Stomach (tissue), 4 donors: ENCODE measurements at regions not wholly inside any gene's neighbourhood (a gene's known extent, or its start where the extent isn't known, plus 50 kb on each side); places are given as distances from the start of the nearest gene placed in this dataset.

Experiments
- CTCF ChIP-seq, 7 experiments: fragments of 450-650 bp in 4 of 7; fragments of 200-600 bp in 3 of 7; sonication (generic) in 3 of 7; IDR thresholded peaks; one replicate each; pipeline ENCODE4 v1.5.1; 2016 to 2019; ENCODE audit warnings: antibody characterized with exemption in 7 of 7, control low read depth in 2 of 7, mild to moderate bottlenecking in 1 of 7
- EP300 ChIP-seq: sonication (generic); formaldehyde crosslinking; IDR thresholded peaks from one replicate; pipeline ENCODE4 v1.6.1; 2017; ENCODE audit warnings: antibody characterized with exemption
- POLR2A ChIP-seq, 4 donors: fragments of 450-650 bp; IDR thresholded peaks; one replicate each; pipeline ENCODE4 v1.6.1; 2016; ENCODE audit warnings: antibody characterized with exemption in 4 of 4, control low read depth in 2 of 4, mild to moderate bottlenecking in 1 of 4, moderate library complexity in 1 of 4
- POLR2AphosphoS5 ChIP-seq, 3 donors: sonication (generic); formaldehyde crosslinking; IDR thresholded peaks; one replicate each; pipeline ENCODE4 v1.6.1; 2016; ENCODE audit warnings: antibody characterized with exemption in 3 of 3

GRCh38 chr3:187974871-187975271, 179.1 kb upstream of the LPP start:
- no peak for TF ChIP-seq CTCF (IDR thresholded peaks at IDR 0.05)
- no peak for TF ChIP-seq POLR2A (IDR thresholded peaks at IDR 0.05)
- no peak for TF ChIP-seq POLR2AphosphoS5 (IDR thresholded peaks at IDR 0.05)
- TF ChIP-seq EP300, result no peak
